Mesenchymal stem cell (in vitro differentiated cells and primary cell): ENCODE measurements at regions not wholly inside any gene's neighbourhood (a gene's known extent, or its start where the extent isn't known, plus 50 kb on each side); places are given as distances from the start of the nearest gene placed in this dataset.

ENCODE experiments used
- DNase-seq: peaks from one replicate; pipeline ENCODE4 v3.0.0-alpha.2; 2013
- H2AFZ ChIP-seq: one replicate; pipeline ENCODE4 v1.6.1; 2013; ENCODE audit warnings: low read depth, mild to moderate bottlenecking, control low read depth, inconsistent platforms, low read length, moderate library complexity
- H2AK5ac ChIP-seq: 2 replicates; pipeline ENCODE4 v1.6.1; 2013; ENCODE audit warnings: low read length, moderate library complexity, mild to moderate bottlenecking, inconsistent platforms; ENCODE audit not compliant: severe bottlenecking
- H2BK120ac ChIP-seq: one replicate; pipeline ENCODE4 v1.6.1; 2013; ENCODE audit warnings: low read depth, mild to moderate bottlenecking, inconsistent platforms, low read length, moderate library complexity
- H2BK12ac ChIP-seq, 2 experiments: one replicate each; pipeline ENCODE4 v1.6.1; 2013; ENCODE audit warnings: inconsistent platforms in 2 of 2, low read length in 2 of 2, mild to moderate bottlenecking in 2 of 2, moderate library complexity in 2 of 2, control low read depth in 1 of 2
- H2BK15ac ChIP-seq: one replicate; pipeline ENCODE4 v1.6.1; 2013; ENCODE audit warnings: mild to moderate bottlenecking, low read depth, inconsistent platforms; ENCODE audit not compliant: poor library complexity, severe bottlenecking
- H2BK5ac ChIP-seq: 2 replicates; pipeline ENCODE4 v1.6.1; 2013; ENCODE audit warnings: low read depth, mild to moderate bottlenecking, low read length, control low read depth, inconsistent platforms; ENCODE audit not compliant: poor library complexity, severe bottlenecking
- H3K14ac ChIP-seq, 2 experiments: one replicate each; pipeline ENCODE4 v1.6.1; 2013; ENCODE audit warnings: inconsistent platforms in 2 of 2, low read length in 2 of 2, control low read depth in 1 of 2, mild to moderate bottlenecking in 1 of 2, moderate library complexity in 1 of 2
- H3K18ac ChIP-seq, 2 experiments: one replicate each; pipeline ENCODE4 v1.6.1; 2013; ENCODE audit warnings: inconsistent platforms in 2 of 2, low read length in 2 of 2, control low read depth in 1 of 2, low read depth in 1 of 2, mild to moderate bottlenecking in 1 of 2
- H3K23ac ChIP-seq, 2 experiments: one replicate each; pipeline ENCODE4 v1.6.1; 2013; ENCODE audit warnings: inconsistent platforms in 2 of 2, low read length in 2 of 2, mild to moderate bottlenecking in 2 of 2, moderate library complexity in 2 of 2, control low read depth in 1 of 2
- H3K27ac ChIP-seq: 2 replicates; pipeline ENCODE4 v1.5.1; 2013; ENCODE audit warnings: mild to moderate bottlenecking, moderate library complexity, low read length, control low read depth, inconsistent platforms; ENCODE audit not compliant: poor library complexity, severe bottlenecking
- H3K27me3 ChIP-seq, 2 experiments: 2 replicates each; pipeline versions ENCODE4 v1.6.1 to v1.7.0; 2013; ENCODE audit warnings: low read length in 2 of 2, mild to moderate bottlenecking in 2 of 2, moderate library complexity in 2 of 2, control low read depth in 1 of 2, inconsistent platforms in 1 of 2; ENCODE audit not compliant: control insufficient read depth in 1 of 2, insufficient read depth in 1 of 2
- H3K36me3 ChIP-seq, 2 experiments: 2 replicates each; pipeline versions ENCODE4 v1.6.1 to v1.7.0; 2013; ENCODE audit warnings: low read length in 2 of 2, control low read depth in 1 of 2, inconsistent platforms in 1 of 2, low read depth in 1 of 2, mild to moderate bottlenecking in 1 of 2; ENCODE audit not compliant: insufficient read depth in 2 of 2, control insufficient read depth in 1 of 2
- H3K4ac ChIP-seq, 2 experiments: one replicate each; pipeline ENCODE4 v1.6.1; 2013; ENCODE audit warnings: inconsistent platforms in 2 of 2, low read length in 2 of 2, mild to moderate bottlenecking in 2 of 2, moderate library complexity in 2 of 2, control low read depth in 1 of 2, low read depth in 1 of 2
- H3K4me1 ChIP-seq: 2 replicates; pipeline ENCODE4 v1.6.1; 2013; ENCODE audit warnings: low read depth, low read length, control low read depth; ENCODE audit not compliant: control insufficient read depth, insufficient read depth
- H3K4me2 ChIP-seq: 2 replicates; pipeline ENCODE4 v1.6.1; 2013; ENCODE audit warnings: low read length, mild to moderate bottlenecking, inconsistent platforms; ENCODE audit not compliant: poor library complexity, severe bottlenecking
- H3K4me3 ChIP-seq, 2 experiments: 2 replicates each; pipeline versions ENCODE4 v1.5.1 to v1.7.0; 2013; ENCODE audit warnings: low read length in 2 of 2, mild to moderate bottlenecking in 2 of 2, control low read depth in 1 of 2, low read depth in 1 of 2; ENCODE audit not compliant: insufficient read depth in 1 of 2
- H3K79me1 ChIP-seq: replicated peaks from 2 replicates; pipeline ENCODE4 v1.6.1; 2013; ENCODE audit warnings: mild to moderate bottlenecking, control low read depth, low read length, inconsistent platforms; ENCODE audit not compliant: poor library complexity, severe bottlenecking
- H3K9ac ChIP-seq: 2 replicates; pipeline ENCODE4 v1.7.0; 2013; ENCODE audit warnings: mild to moderate bottlenecking, low read length, moderate library complexity
- H3K9me3 ChIP-seq: 2 replicates; pipeline ENCODE4 v1.7.0; 2013; ENCODE audit warnings: mild to moderate bottlenecking, low read length; ENCODE audit not compliant: control insufficient read depth
- H4K8ac ChIP-seq: one replicate; pipeline ENCODE4 v1.6.1; 2013; ENCODE audit warnings: inconsistent platforms, mild to moderate bottlenecking, low read length, moderate library complexity
- H4K91ac ChIP-seq: one replicate; pipeline ENCODE4 v1.6.1; 2013; ENCODE audit warnings: mild to moderate bottlenecking, low read length, inconsistent platforms
- WGBS: methylation state at CpG from one replicate; pipeline ENCODE4 v1.1.7; 2013; ENCODE audit warnings: mixed read lengths; 5-methylcytosine and 5-hydroxymethylcytosine counted together

DNA sequence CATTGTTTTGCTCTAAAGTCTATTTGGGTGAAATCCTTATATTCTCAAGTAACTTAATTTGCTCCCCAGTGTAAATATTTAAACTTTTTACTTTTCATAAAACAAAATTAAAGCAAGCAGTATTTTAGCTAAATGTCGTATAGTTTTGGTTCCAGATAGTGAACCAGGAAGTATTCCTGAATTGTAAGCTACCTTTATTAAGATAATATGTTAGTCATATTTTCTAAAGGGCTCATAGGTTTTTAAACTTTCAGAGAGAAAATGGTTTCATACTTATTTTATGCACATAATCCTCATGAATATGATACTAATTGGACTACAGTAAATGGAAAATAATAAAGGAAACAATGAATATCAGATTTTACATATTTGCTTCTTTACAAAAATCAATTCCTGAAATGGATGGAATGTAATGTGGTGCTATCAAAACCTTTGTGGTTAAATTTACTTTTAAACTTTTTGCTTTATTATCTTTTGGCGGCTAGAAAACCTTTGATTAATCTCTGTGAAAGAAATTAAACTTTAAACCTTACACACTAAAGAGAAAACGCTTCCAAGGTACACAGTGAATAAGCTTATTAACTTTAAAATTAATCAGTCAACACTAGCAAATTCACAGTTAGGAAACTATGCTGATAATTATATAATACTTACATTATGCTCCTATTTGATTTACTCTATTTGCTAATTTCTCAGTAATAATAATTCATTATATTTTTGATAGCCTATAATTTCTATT is 76.6 kb upstream of the RHOBTB1 start:
- H3K9me3 ChIP-seq: no peaks in the 10 kb centered on the region
- 100% methylated on average over 1 of the region's 3 CpGs for WGBS
- H4K8ac ChIP-seq: no peak overlapping the region
- H3K23ac ChIP-seq: no peak overlapping the region
- no peaks in the 10 kb centered on the region for H3K79me1 ChIP-seq
- H2BK120ac ChIP-seq: no peak overlapping the region
- no peaks in the 10 kb centered on the region for H3K36me3 ChIP-seq
- no peak overlapping the region for H3K4ac ChIP-seq
- H3K18ac ChIP-seq: no peak overlapping the region
- no peak overlapping the region for H3K4me2 ChIP-seq
- H3K9ac ChIP-seq: no peak overlapping the region
- H3K27me3 ChIP-seq: peaks cover 0 to 7% of the 10 kb centered on the region in 2 experiments
- H3K4me3 ChIP-seq: no peak overlapping the region
- H4K91ac ChIP-seq: no peak overlapping the region
- H3K4me1 ChIP-seq: no peaks in the 10 kb centered on the region
- no peak overlapping the region for H2AFZ ChIP-seq
- no peak overlapping the region for H3K14ac ChIP-seq
- H2BK12ac ChIP-seq: no peak overlapping the region
- H2AK5ac ChIP-seq: no peak overlapping the region
- no peak overlapping the region for H2BK15ac ChIP-seq
- no peak overlapping the region for H3K27ac ChIP-seq
- no peak overlapping the region for H2BK5ac ChIP-seq
- no peak for DNase-seq

GRCh38 chr10:61018146-61018545 is 74.2 kb upstream of the RHOBTB1 start:
- no peak overlapping the region for H2AK5ac ChIP-seq
- no peak overlapping the region for H2BK120ac ChIP-seq
- H3K4ac ChIP-seq: no peak overlapping the region
- H2BK15ac ChIP-seq: no peak overlapping the region
- no peaks in the 10 kb centered on the region for H3K9me3 ChIP-seq
- DNase-seq: no peak
- no peak overlapping the region for H3K18ac ChIP-seq
- no peak overlapping the region for H3K14ac ChIP-seq
- no peak overlapping the region for H2AFZ ChIP-seq
- H3K4me3 ChIP-seq: no peak overlapping the region
- H3K23ac ChIP-seq: no peak overlapping the region
- H4K91ac ChIP-seq: no peak overlapping the region
- H2BK5ac ChIP-seq: no peak overlapping the region
- no peak overlapping the region for H3K9ac ChIP-seq
- no peak overlapping the region for H4K8ac ChIP-seq
- no peak overlapping the region for H3K27ac ChIP-seq
- H3K4me2 ChIP-seq: no peak overlapping the region
- no peaks in the 10 kb centered on the region for H3K4me1 ChIP-seq
- no peaks in the 10 kb centered on the region for H3K27me3 ChIP-seq
- no peak overlapping the region for H2BK12ac ChIP-seq
- H3K79me1 ChIP-seq: no peaks in the 10 kb centered on the region
- no peaks in the 10 kb centered on the region for H3K36me3 ChIP-seq

- Histone ChIP-seq H3K4ac (no peak overlapping the region), H3K27ac (no peak overlapping the region)
Observed at GRCh38 chr10:61016630-61017029, 72.6 kb upstream of the RHOBTB1 start.

GRCh38 chr10:61016007-61016406 is 72.0 kb upstream of the RHOBTB1 start:
- Histone ChIP-seq H2BK120ac (no peak overlapping the region), H2BK15ac (no peak overlapping the region), H3K36me3 (no peaks in the 10 kb centered on the region), H3K14ac (no peak overlapping the region), H2AFZ (no peak overlapping the region), H3K23ac (no peak overlapping the region), H3K27me3 (no peaks in the 10 kb centered on the region), H3K9ac (no peak overlapping the region), H2AK5ac (no peak overlapping the region), H3K9me3 (no peaks in the 10 kb centered on the region), H3K27ac (no peak overlapping the region), H2BK12ac (no peak overlapping the region), H3K4me3 (no peak overlapping the region), H3K79me1 (no peaks in the 10 kb centered on the region), H4K8ac (no peak overlapping the region), H3K4me1 (no peaks in the 10 kb centered on the region), H3K4ac (no peak overlapping the region), H4K91ac (no peak overlapping the region), H2BK5ac (no peak overlapping the region), H3K18ac (no peak overlapping the region), H3K4me2 (no peak overlapping the region)
- whole genome bisulfite sequencing: 90% methylated on average over 1 of the region's 2 CpGs
- DNase-seq: no peak

More at GRCh38 chr10:61016630-61017029, 72.6 kb upstream of the RHOBTB1 start:
- DNase-seq: no peak
- WGBS: no CpG with 5 or more reads among the region's 1 CpG
- no peak overlapping the region for H2AFZ ChIP-seq
- no peaks in the 10 kb centered on the region for H3K36me3 ChIP-seq
- no peak overlapping the region for H2AK5ac ChIP-seq
- no peak overlapping the region for H4K8ac ChIP-seq
- H3K23ac ChIP-seq: no peak overlapping the region
- H3K14ac ChIP-seq: no peak overlapping the region
- H3K18ac ChIP-seq: no peak overlapping the region
- H3K27me3 ChIP-seq: no peaks in the 10 kb centered on the region
- no peak overlapping the region for H2BK120ac ChIP-seq
- H2BK15ac ChIP-seq: no peak overlapping the region
- H3K9ac ChIP-seq: no peak overlapping the region
- H3K9me3 ChIP-seq: no peaks in the 10 kb centered on the region
- H3K4me3 ChIP-seq: no peak overlapping the region
- no peaks in the 10 kb centered on the region for H3K79me1 ChIP-seq
- H3K4me1 ChIP-seq: no peaks in the 10 kb centered on the region
- H4K91ac ChIP-seq: no peak overlapping the region
- no peak overlapping the region for H2BK12ac ChIP-seq
- H3K4me2 ChIP-seq: no peak overlapping the region
- no peak overlapping the region for H2BK5ac ChIP-seq
